ENCODE measurements at regions not wholly inside any gene's neighbourhood (a gene's known extent, or its start where the extent isn't known, plus 50 kb on each side); places are given as distances from the start of the nearest gene placed in this dataset.
"Not testable (repeated sequence)": the region's sequence is repeated elsewhere in the genome, so short reads cannot be mapped to it uniquely, and the experiment has no call there.

DNA sequence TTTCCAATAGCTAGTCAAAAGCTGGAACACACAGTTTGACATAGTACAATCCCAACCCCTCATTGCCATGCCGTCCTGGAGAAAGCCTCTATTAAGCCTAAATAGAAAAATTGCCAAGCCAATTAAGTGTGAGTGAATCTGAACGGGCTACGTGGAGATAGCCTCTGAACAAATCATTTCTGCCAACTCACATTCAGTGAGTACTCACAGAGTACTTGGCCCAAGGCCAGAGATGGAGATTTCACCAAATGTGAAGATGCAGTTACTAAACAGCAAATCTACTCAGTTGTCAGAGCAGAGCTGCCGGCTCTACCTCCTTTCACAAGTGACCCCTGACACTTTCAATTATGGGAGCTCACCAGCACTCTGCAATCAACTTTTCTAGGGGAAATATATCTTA lies 350.0 kb downstream of the GALC start:
- DNase-seq: peak in 3 of 10 donors; percentile 14 to 25 (median 17)

DNA sequence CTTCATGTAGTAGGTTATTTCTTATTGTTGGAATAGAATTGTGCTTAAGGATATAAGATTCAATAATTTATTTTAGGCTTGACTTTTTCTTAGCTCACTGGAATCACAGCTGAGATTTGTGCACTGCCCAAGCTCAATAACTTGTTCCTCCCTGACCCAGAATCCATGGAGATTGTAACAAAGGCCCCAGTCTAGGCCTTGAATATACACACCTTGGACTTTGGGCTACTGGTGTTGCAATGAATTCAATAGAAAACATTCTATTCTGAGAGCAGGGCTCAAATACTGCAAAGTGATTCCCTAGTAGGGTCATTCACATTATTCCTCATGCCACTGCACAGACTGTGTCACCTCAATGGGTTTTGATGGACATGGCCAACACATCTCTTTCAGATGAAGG lies 352.4 kb downstream of the GALC start:
- no peak for DNase-seq
- intact Hi-C loops (cut with DNase I): no loop called here

More for the DNA sequence above, 350.0 kb downstream of the GALC start:
- intact Hi-C loops (cut with DNase I): no loop called here

DNA sequence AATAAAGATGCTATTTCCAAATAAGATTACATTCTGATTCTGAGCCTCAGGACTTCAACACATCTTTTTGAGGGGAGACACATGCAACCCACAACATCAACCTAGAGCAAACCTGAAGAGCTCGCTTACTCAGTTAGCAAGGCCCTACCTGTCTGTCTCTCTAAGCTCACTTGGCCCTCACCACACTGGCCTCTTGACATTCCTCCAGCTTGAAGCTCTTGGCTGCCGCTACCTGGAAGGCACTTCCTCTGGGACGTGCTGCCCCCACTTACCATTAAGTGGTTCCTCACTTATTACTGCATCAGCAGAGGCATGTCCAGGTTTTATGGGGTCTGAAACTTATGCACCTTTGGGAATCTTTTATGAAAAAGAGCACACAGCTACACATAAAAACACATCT lies 354.8 kb downstream of the GALC start:
- intact Hi-C loops (cut with DNase I): no loop called here
- DNase-seq: no peak

DNA sequence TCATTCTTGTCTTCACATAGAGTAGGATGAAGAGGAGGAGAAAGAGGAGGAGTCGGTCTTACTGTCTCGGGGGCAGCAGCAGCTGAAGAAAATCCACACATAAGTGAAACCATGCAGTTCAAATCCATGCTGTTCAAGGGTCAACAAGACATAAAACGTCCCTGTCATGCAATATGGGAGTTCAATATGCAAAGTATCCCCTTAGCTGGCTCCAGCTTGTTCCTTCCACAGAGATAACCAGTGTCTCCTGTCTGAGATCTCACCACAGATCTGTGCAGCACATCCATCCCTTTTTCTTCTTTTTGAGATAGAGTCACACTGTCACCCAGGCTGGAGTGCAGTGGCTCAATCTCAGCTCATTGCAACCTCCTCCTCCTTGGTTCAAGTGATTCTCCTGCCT lies 357.5 kb downstream of the GALC start:
- intact Hi-C loops (cut with DNase I): no loop called here
- no peak for DNase-seq

DNA sequence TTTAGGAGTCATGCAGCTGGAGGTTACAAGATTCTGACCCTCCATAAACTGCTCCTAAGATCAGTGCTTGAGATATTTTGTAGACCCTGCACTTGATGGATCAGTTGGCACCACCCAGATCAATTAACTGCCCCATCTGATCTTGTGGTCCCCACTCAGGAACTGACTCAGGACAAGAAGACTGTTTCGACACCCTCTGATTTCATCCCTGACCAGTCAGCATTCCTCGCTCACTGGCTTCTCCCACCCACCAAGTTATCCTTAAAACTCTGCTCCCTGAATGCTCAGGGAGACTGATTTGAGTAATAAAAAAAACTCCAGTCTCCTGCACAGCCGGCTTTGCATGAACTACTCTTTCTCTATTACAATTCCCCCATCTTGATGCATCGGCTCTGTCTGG lies 360.2 kb downstream of the GALC start:
- intact Hi-C loops (cut with DNase I): no loop called here
- DNase-seq: no peak

DNA sequence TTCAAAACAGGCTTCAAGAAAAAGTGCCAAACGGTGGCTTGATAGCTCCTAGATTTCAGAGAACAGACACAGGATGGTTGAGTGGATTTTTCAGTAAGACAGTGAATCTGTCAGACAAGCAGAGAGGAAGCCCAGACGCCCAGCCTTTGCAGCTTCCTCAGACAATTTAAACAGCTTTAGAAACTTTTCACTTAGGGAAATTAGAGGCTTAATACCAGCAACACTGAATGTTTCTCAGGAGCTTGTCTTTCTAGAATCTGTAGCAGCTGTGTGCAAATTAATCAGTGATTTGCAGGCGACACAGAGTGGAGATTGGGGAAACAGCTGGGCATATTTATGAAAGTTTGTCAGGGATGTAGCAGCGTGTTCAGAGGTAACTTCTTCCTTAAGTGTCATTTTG lies 362.1 kb downstream of the GALC start:
- DNase-seq: peak in 2 of 10 donors; percentile 18 to 76
- intact Hi-C loops (cut with DNase I): no loop called here

DNA sequence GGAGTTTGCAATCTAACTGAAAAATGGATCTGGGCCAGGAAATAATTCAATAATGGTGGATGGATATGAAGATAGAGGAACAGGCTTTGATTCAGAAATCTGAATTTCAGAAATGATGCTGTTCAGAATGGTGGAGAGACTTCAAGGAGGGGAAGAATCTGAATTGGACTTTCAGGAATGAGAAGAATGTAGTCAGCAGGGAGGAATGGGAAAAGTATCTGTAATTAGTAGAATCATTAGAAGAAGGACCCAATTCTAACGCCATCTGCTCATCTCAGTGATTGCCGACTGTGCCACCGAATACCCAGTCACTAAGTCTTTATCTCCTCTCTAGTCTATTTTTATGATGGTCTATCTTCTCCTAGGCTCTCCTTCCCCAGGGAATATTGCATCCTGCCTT lies 363.2 kb downstream of the GALC start:
- no peak for DNase-seq
- intact Hi-C loops (cut with DNase I): no loop called here

DNA sequence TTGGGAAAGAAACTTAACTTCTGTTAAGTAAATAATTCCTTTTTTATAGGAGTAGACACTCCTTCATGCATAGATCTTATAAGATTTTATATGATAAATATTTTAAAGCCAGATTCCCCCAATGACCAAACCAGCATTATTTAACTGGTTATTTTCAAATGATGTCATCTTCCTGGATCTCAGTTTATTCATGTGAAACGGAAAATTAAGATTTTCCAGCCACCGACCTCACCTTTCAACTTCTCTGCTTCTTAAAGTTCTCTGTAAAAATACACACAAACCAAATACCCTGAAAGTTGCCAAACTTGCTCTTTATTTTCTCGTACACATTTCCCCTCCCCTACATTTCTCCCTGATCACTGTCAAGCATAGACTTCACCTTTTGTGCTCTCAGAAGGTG lies 364.2 kb downstream of the GALC start:
- DNase-seq: no peak
- intact Hi-C loops (cut with DNase I): no loop called here

DNA sequence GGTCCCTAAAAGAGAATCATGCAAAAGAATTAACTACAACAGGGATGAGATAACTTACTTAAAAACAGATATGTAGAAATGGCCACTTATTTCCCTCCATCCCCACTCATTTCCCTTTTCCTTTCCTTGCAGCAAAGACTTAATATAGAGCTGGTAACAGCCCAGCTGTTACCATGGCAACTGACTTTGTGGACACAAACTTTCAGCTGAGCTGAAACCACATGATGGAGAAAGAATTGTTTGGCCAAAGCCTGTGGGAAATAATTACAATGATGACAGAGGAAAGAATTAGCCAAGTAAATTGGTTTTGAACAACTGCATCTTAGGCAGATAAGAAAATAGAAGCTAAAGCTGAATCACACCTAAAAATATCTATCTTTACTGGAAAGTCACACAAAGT lies 364.9 kb downstream of the GALC start:
- intact Hi-C loops (cut with DNase I): no loop called here
- DNase-seq: peak in 1 of 10 donors; percentile 13

DNA sequence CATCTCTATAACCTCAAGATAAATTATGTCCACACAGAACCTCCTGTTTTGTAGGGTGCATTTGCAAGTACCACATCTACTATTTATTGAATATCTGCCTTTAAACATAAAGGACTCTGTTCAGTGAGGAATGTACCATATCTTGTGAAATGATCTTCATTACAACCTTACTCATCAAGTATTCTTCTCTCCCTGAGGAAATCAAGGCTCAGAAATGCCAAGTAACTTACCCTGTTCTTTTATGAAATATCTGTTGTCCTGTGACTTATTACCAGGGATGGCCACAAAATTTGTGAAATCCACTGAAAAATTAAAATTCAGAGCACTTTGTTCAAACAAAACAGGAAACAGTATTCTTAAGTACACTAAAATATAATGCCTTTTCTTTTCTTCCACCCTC lies 366.7 kb downstream of the GALC start:
- intact Hi-C loops (cut with DNase I): no loop called here
- no peak for DNase-seq

DNA sequence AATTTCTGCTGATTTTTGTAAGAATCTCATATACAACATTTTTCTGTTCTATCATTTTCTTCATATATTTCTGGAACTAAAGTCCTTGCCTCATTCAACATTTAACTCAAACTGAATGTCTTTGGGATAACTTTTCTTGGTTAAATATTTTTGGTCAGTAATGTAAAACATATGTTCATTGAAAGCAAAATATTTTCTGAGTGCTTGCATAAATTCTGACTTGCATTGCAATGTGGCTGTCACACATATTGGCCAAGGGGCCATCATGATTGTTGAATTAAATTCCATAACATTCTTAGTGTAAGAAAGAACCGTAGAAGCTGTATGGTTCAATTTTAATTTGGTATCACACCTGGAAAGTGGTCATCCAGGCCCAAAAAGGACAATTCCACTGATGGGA lies 369.4 kb downstream of the GALC start:
- intact Hi-C loops (cut with DNase I): no loop called here
- DNase-seq: no peak

DNA sequence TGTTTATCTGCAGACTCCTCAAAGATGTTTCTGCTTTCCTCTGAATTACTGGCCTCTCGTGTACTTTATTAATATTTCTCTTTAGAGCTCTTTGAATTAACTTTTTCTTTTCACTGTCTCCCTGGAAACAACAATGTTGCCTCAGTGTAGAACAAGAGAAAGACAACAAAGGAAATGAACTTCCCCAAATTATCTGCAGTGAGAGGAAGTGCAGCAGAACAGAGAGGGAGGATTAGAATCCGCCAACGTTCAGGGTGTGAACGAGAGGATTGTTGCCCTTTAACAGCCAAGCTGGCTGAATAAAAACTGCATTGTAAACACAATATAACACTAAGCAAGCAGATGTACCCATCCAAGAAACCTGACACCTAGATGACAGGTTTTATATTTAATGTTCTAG lies 375.9 kb downstream of the GALC start:
- intact Hi-C loops (cut with DNase I): no loop called here
- DNase-seq: no peak

DNA sequence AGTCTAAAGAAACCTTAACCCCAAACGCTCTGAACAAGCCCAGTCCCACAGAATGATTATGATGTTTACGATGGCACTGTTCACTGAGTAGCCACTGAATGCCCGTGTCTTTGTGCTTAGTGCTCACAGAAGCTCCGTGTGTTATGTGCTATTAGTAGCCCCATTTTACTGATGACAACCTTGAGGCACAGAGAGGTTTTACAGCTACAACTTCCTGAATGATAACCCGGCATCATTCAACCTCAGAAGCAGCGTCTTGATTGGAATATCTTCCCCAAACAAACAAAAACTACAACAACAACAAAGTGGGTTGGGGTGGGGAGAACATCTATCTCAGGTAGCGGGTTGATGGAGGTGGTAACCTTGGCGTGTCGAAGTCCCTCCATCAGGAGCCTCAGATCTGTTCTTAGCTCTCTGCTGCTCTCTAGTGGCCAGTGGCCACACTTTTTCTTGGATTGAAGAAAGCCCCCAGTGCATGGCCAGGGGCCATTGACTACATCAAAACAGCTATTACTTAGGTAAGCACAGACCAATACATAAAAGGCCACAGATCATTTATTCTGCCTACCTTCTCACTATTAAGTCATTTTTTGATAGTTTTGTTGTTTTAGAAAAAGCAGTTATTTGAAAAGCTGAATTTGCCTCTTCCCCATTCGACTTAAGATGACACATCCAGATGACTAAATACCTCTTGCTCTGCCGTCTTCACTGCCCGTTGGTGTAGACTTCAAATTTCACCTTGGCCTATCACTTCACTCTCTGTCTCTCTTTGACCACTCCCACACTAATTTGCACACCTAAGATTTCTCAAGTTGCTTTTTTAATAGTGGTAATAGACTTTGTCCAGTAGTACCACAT lies 376.9 kb downstream of the GALC start:
- intact Hi-C loops (cut with DNase I): no loop called here
- peak in 8 of 10 donors; percentile 25 to 87 (median 59) for DNase-seq

DNA sequence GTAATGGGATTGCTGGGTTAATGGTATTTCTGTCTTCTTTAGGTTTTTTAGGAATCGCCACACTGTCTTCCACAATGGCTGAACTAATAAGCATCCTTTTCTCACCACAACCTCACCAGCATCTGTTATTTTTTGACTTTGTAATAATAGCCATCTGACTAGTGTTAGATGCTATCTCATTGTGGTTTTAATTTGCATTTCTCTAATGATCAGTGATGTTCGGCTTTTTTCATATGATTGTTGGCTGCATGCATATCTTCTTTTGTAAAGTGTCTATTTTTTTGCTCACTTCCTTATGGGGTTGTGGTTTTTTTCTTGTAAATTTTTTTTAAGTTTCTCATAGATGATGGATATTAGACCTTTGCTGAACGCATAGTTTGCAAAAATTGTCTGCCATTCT lies 377.9 kb downstream of the GALC start:
- DNase-seq: no peak
- intact Hi-C loops (cut with DNase I): no loop called here

DNA sequence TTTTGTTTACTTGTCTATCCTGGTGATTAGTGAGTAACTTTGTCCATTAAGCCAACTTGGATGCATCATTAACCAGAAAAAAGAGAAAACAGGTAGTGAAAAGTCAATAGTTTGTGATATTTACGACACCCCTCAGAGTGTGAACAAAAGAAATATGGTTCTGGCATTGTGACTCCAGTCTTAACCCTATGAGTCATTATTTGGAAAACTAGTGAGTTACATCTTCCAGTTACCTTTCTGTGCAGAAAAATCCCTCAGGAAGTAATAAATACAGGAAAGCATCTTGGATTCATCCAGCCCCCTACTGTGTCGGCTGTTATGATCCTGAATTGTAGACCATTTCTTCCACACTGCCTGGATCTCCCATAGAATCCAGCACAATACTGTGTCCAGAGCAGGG lies 379.1 kb downstream of the GALC start:
- no peak for DNase-seq
- intact Hi-C loops (cut with DNase I): no loop called here

DNA sequence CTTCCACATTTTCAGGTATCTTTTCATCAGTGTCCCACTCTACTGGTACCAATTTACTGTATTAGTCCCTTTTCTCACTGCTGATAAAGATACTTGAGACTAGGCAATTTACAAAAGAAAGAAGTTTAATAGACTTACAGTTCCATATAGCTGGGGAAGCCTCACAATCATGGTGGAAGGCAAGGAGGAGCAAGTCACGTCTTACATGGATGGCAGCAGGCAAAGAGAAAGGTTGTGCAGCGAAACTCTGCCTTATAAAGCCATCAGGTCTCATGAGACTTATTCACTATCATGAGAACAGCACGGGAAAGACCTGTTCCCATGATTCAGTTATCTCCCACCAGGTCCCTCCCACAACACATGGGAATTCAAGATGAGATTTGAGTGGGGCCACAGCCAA lies 385.9 kb downstream of the GALC start:
- DNase-seq; intact Hi-C loops (cut with DNase I): not testable (repeated sequence)

DNA sequence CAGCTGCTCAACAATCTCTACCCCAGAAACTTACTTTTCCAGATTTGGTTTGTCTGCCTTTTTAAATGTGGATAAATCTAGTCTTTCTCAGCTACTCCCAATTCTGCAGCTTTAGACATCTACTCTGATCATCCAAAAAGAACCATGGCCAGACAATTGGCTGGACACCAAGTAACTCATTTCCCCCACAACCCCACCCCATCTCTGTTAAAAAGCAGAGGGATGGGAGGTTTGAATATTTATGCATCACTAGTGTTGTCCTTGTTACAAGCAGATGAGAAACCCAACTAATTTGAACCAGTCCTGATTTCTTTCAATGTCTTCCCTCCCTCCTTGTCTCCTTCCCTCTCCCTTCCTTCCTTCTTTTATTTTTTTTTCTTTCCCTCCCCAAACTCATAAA lies 391.9 kb downstream of the GALC start:
- no peak for DNase-seq
- intact Hi-C loops (cut with DNase I): no loop called here

DNA sequence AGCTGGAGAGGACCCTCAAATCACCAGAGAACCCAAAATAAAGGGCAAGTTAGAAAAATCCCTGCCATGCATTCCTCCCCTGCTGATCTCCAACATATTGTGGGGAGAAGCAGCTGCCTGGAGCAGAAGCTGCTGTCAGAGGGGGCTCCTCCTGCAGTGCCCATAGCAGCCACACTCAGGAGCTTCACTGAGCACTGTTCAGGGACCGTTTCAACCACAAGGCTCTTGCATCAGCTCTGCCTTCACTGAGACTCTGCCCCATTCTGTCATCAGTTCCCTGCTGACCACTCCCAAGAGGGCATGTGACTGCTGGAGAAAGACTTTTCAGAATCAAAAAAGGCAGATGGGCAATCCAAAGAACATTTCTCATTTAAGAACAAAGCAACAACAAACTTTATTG lies 392.7 kb downstream of the GALC start:
- DNase-seq: no peak
- intact Hi-C loops (cut with DNase I): no loop called here

DNA sequence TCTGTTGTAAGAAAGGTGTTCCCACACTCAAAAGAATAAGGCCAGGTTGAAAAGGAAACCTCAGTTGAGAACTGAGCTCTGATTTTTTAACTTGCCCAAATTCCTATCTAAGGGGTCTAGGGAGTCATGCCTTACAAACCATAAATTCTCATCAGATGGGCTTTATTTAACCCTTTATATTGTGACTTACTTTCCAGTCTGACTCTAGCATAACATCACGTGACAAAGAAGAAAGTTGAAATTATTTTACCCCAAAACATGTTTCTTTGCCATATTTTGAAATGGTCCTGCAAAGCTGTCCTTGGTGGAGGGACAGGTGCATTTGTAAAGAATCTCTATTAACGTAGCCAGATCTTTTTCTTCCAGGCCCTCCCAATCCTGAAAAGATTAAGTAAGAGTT lies 411.7 kb downstream of the GALC start:
- DNase-seq: no peak
- intact Hi-C loops (cut with DNase I): no loop called here

DNA sequence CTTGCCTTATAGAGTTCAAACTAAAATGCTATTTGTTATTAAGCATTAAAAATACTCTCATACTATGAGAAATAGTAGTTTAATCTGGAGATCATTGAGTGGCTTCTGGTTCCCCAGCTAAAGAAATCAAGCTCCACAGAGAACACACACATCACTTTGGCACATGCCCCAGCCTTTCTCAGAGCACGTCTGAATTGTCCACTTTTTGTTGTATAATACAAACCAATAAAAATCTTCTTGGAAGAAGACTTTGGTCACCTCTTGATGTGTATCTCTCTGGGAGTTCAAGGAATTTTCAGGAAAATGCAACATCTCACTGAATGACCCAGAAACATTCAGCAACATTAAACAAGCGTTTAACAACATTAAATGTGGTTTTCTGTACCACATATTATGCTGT lies 413.9 kb downstream of the GALC start:
- no peak for DNase-seq
- intact Hi-C loops (cut with DNase I): no loop called here

DNA sequence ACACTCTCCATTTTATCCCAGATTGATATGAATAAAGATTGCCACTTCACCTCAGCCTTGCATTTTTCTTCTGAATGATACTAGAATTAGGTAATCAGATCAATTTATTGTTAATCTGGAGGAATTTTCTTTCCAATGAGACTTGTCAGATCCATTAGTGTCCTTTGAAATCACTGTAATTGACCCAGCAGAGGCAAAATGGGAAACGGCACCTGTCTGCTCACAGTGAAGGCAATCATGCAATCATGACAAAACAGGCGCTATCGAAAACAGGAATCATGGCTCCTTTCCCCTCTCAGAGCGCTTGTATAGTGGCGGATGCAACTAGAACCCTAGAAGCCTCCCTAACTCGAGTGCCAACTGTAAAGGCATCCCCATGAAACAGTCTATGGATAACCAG lies 417.6 kb downstream of the GALC start:
- no peak for DNase-seq

DNA sequence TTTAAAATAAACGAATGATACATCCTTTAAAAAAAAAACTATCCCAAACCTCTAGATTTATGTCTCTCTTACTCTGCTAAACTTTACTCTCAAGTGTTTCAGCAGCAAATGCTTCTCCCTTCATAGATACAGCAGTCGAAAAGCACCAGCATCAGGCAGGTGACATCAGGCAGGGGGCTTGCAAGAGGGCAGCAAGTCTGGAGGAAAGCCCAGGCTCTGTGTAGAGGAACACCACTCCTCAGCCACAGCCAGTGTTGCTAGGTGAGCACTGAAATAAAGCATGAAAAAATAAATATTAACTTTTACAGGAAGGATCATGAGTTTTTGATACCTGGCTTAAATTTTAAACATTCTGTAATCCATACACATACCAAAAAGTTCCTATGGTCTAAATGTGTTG lies 419.4 kb downstream of the GALC start:
- no peak for DNase-seq
- intact Hi-C loops (cut with DNase I): no loop called here

More for the DNA sequence above, 417.6 kb downstream of the GALC start:
- intact Hi-C loops (cut with DNase I): no loop called here

Measured in posterior cingulate gyrus (tissue), 11 donors.